LoVo (cell line): ENCODE measurements at regions not wholly inside any gene's neighbourhood (a gene's known extent, or its start where the extent isn't known, plus 50 kb on each side); places are given as distances from the start of the nearest gene placed in this dataset.

Source experiments
- DNase-seq: peaks from one replicate; pipeline ENCODE4 v3.0.0-alpha.2; 2016; ENCODE audit warnings: low spot score

GRCh38 chr2:15794608-15795134, 145.7 kb upstream of the MYCN start:
- DNase-seq: no peak

GRCh38 chr2:15795426-15795825, 144.9 kb upstream of the MYCN start:
- no peak for DNase-seq

GRCh38 chr2:15796167-15796942, 144.0 kb upstream of the MYCN start:
- no peak for DNase-seq

- DNase-seq: no peak
Observed at GRCh38 chr2:15797231-15797938, 143.0 kb upstream of the MYCN start.

GRCh38 chr2:15797939-15798281, 142.4 kb upstream of the MYCN start:
- no peak for DNase-seq

GRCh38 chr2:15798701-15799431, 141.5 kb upstream of the MYCN start:
- DNase-seq: no peak

GRCh38 chr2:15799432-15799827, 140.9 kb upstream of the MYCN start:
- DNase-seq: no peak

- DNase-seq: no peak
Observed at GRCh38 chr2:15800495-15801329, 139.6 kb upstream of the MYCN start.

GRCh38 chr2:15801439-15801838, 138.9 kb upstream of the MYCN start:
- no peak for DNase-seq

GRCh38 chr2:15801904-15802303, 138.4 kb upstream of the MYCN start:
- no peak for DNase-seq

- DNase-seq: no peak
Observed at GRCh38 chr2:15802657-15803542, 137.4 kb upstream of the MYCN start.

- DNase-seq: no peak
Observed at GRCh38 chr2:15803543-15804245, 136.7 kb upstream of the MYCN start.

- no peak for DNase-seq
Observed at GRCh38 chr2:15804246-15804619, 136.1 kb upstream of the MYCN start.

- no peak for DNase-seq
Observed at GRCh38 chr2:15804691-15805090, 135.7 kb upstream of the MYCN start.

GRCh38 chr2:15805206-15805605, 135.1 kb upstream of the MYCN start:
- no peak for DNase-seq

- DNase-seq: no peak
Observed at GRCh38 chr2:15805772-15806171, 134.6 kb upstream of the MYCN start.

- DNase-seq: no peak
Observed at GRCh38 chr2:15806801-15807417, 133.4 kb upstream of the MYCN start.

- DNase-seq: no peak
Observed at GRCh38 chr2:15807418-15808203, 132.7 kb upstream of the MYCN start.
